ENCODE measurements at regions not wholly inside any gene's neighbourhood (a gene's known extent, or its start where the extent isn't known, plus 50 kb on each side); places are given as distances from the start of the nearest gene placed in this dataset.

DNA sequence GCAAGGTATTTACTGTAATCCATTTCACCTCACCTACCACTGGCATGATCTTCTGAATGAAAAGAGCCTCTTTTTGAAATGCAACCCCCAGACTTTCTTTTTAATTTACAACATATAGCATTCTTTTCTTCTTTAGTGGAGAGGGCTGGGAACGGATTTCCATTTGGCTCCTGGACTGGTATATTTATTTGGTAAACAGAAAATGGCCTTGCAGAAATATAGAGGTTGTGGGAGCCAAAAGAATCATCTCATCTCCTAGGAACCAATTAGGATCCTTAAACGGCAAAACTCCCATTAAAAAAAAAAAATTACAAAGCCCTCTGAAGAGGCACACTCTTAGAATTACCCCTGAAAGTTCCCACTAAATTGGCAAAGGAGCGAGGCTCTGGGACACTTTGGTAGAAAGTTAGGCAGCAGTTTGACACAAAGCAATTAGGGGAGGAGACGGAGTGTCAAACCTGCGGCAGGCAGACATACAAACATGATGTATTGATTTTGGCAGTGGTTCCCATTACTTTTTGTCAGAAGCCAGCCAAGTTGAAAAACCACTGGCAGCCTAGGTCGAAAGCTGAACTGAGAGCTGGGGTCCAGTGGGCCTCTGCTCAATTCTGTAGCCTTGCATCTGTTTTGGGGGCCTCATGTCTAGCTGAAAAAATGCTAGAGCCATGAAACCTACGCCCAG is 135.1 kb upstream of the MAGI3 start:
- TF ChIP-seq CTCF (IDR thresholded peaks at IDR 0.05; ENCODE audit: low read depth, low read length, missing control alignments), result no peak
- H3K4me3 ChIP-seq (ENCODE audit: low read depth, low read length), result no peak overlapping the region
- DNase-seq (ENCODE audit: low read depth), result no peak

GRCh38 chr1:113255720-113256347 is 134.5 kb upstream of the MAGI3 start:
- DNase-seq (ENCODE audit: low read depth), result no peak
- H3K4me3 ChIP-seq (ENCODE audit: low read depth, low read length), result no peak overlapping the region
- TF ChIP-seq CTCF (IDR thresholded peaks at IDR 0.05; ENCODE audit: low read depth, low read length, missing control alignments), result no peak

GRCh38 chr1:113256348-113256729 is 134.0 kb upstream of the MAGI3 start:
- no peak overlapping the region for H3K4me3 ChIP-seq (ENCODE audit: low read depth, low read length)
- DNase-seq (ENCODE audit: low read depth), result no peak
- TF ChIP-seq CTCF (IDR thresholded peaks at IDR 0.05; ENCODE audit: low read depth, low read length, missing control alignments), result no peak

- TF ChIP-seq CTCF (IDR thresholded peaks at IDR 0.05; ENCODE audit: low read depth, low read length, missing control alignments), result no peak
- no peak overlapping the region for H3K4me3 ChIP-seq (ENCODE audit: low read depth, low read length)
- no peak for DNase-seq (ENCODE audit: low read depth)
Observed at GRCh38 chr1:113259988-113260387, 130.3 kb upstream of the MAGI3 start.

GRCh38 chr1:113265196-113265595 is 125.1 kb upstream of the MAGI3 start:
- no peak for TF ChIP-seq CTCF (IDR thresholded peaks at IDR 0.05; ENCODE audit: low read depth, low read length, missing control alignments)
- no peak overlapping the region for H3K4me3 ChIP-seq (ENCODE audit: low read depth, low read length)
- DNase-seq (ENCODE audit: low read depth), result no peak

DNA sequence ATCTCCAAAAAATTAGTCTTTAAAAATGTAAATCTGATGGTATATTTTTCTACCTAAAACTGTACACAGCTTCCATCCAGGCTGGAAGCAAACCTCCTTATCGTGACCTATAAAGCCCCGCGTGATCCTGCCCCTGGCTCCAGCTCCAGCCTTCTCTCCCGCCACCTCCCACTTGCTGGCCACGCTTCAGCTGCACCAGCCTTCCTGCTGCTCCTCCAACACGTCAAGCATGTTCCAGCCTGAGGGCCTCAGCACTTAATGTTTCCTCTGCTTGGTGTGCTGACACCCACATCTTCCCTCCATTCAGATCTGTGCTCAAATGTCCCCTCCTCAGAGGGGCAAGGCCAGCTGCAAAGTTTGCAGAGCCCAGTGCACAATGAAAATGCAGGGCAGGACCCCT is 123.5 kb upstream of the MAGI3 start:
- no peak overlapping the region for H3K4me3 ChIP-seq (ENCODE audit: low read depth, low read length)
- TF ChIP-seq CTCF (IDR thresholded peaks at IDR 0.05; ENCODE audit: low read depth, low read length, missing control alignments), result no peak
- no peak for DNase-seq (ENCODE audit: low read depth)
